ENCODE measurements at regions not wholly inside any gene's neighbourhood (a gene's known extent, or its start where the extent isn't known, plus 50 kb on each side); places are given as distances from the start of the nearest gene placed in this dataset.

- TF ChIP-seq POLR2A (IDR thresholded peaks at IDR 0.05; ENCODE audit: low read length) (no peak), GATA1 (IDR thresholded peaks at IDR 0.05; ENCODE audit: low read depth, low read length) (no peak)
These were observed 92.7 kb upstream of the TRIM2 start for GRCh38 chr4:153111426-153112040.
